CD4-positive, alpha-beta T cell (primary cell): ENCODE measurements at regions not wholly inside any gene's neighbourhood (a gene's known extent, or its start where the extent isn't known, plus 50 kb on each side); places are given as distances from the start of the nearest gene placed in this dataset.

Source experiments
- ATAC-seq: fragments of 200-7000 bp; cut with Tn5 transposase; one replicate; pipeline ENCODE4 v1.10.0; 2022; ENCODE audit warnings: mild to moderate bottlenecking; ENCODE audit not compliant: poor library complexity
- CTCF ChIA-PET: fragments of 350-600 bp; sonication (Branson Sonifier 250); formaldehyde crosslinking; loops from one replicate; lab custom pipeline; 2021; ENCODE audit warnings: antibody characterized with exemption, inconsistent platforms; lab: Charles Lee
- POLR2A ChIA-PET: fragments of 350-600 bp; sonication (Branson Sonifier 250); formaldehyde crosslinking; loops from one replicate; lab custom pipeline; 2021; ENCODE audit warnings: antibody characterized with exemption, inconsistent platforms; lab: Charles Lee
- DNase-seq, 14 experiments: peaks; one replicate each; pipeline ENCODE4 v3.0.0-alpha.2; 2013 to 2020; ENCODE audit warnings: mixed read lengths in 2 of 14
- H3K27ac ChIP-seq, 2 donors: one replicate each; pipeline versions ENCODE4 v1.5.1 to v1.7.0; 2013; ENCODE audit warnings: low read length in 2 of 2, low read depth in 1 of 2, mild to moderate bottlenecking in 1 of 2
- H3K27me3 ChIP-seq, 2 experiments: 1 replicate in 1 of 2; 2 replicates in 1 of 2; pipeline versions ENCODE4 v1.6.1 to v1.7.0; 2013; ENCODE audit warnings: low read length in 2 of 2, control low read depth in 1 of 2, mild to moderate bottlenecking in 1 of 2, moderate library complexity in 1 of 2; ENCODE audit not compliant: insufficient read depth in 2 of 2, control insufficient read depth in 1 of 2
- H3K36me3 ChIP-seq: one replicate; pipeline ENCODE4 v1.6.1; 2013; ENCODE audit warnings: low read length, control low read depth; ENCODE audit not compliant: insufficient read depth
- H3K4me1 ChIP-seq: one replicate; pipeline ENCODE4 v1.6.1; 2013; ENCODE audit warnings: low read length, control low read depth; ENCODE audit not compliant: insufficient read depth
- H3K4me3 ChIP-seq: one replicate; pipeline ENCODE4 v1.5.1; 2013; ENCODE audit warnings: mild to moderate bottlenecking, low read length, moderate library complexity
- H3K9me3 ChIP-seq, 2 experiments: 1 replicate in 1 of 2; 2 replicates in 1 of 2; pipeline versions ENCODE4 v1.6.1 to v1.7.0; 2013; ENCODE audit warnings: low read length in 2 of 2, mild to moderate bottlenecking in 2 of 2, control low read depth in 1 of 2, moderate library complexity in 1 of 2; ENCODE audit not compliant: control insufficient read depth in 1 of 2, insufficient read depth in 1 of 2
- H3K27ac Mint-ChIP-seq: one replicate; pipeline ENCODE4 v1.8.0; 2020; ENCODE audit warnings: mixed read lengths
- H3K27me3 Mint-ChIP-seq: one replicate; pipeline ENCODE4 v1.8.0; 2021; ENCODE audit warnings: mixed read lengths
- H3K36me3 Mint-ChIP-seq: one replicate; pipeline ENCODE4 v1.8.0; 2021; ENCODE audit warnings: low read depth, mixed read lengths
- H3K4me1 Mint-ChIP-seq: one replicate; pipeline ENCODE4 v1.8.0; 2021; ENCODE audit warnings: low read depth, mixed read lengths
- H3K4me3 Mint-ChIP-seq: one replicate; pipeline ENCODE4 v1.8.0; 2020; ENCODE audit warnings: mild to moderate bottlenecking, mixed read lengths
- H3K9me3 Mint-ChIP-seq: one replicate; pipeline ENCODE4 v1.8.0; 2020; ENCODE audit warnings: mixed read lengths
- CTCF ChIP-seq: fragments of 200-600 bp; IDR thresholded peaks from one replicate; pipeline ENCODE4 v1.8.0; 2022; ENCODE audit warnings: antibody characterized with exemption, mild to moderate bottlenecking
- intact Hi-C, 2 experiments: fragments of 100-400 bp; cut with DNase I in 1 of 2; cut with micrococcal nuclease in 1 of 2; formaldehyde crosslinking; loops; one replicate each; pipeline versions ENCODE4 v1.15.1 to v1.9.0; 2023 to 2025; cut with DNase I, micrococcal nuclease

- Mint-ChIP-seq H3K36me3 (no peaks in the 10 kb centered on the region), H3K4me1 (no peaks in the 10 kb centered on the region), H3K27me3 (peaks cover 13% of the 10 kb centered on the region), H3K9me3 (no peaks in the 10 kb centered on the region), H3K27ac (no peak overlapping the region), H3K4me3 (no peak overlapping the region)
- H3K27ac ChIP-seq = no peak overlapping the region
- H3K4me1 ChIP-seq = no peaks in the 10 kb centered on the region
- H3K9me3 ChIP-seq = no peaks in the 10 kb centered on the region
- POLR2A ChIA-PET = no interaction called here
- intact Hi-C loops = no loop called here
- DNase-seq (no peak), ATAC-seq (no peak)
- CTCF ChIA-PET = no interaction called here
- H3K4me3 ChIP-seq = no peak overlapping the region
- peaks cover 0 to 3% of the 10 kb centered on the region in 2 experiments for H3K27me3 ChIP-seq
- no peaks in the 10 kb centered on the region for H3K36me3 ChIP-seq
- no peak for TF ChIP-seq CTCF
Measured at GRCh38 chr3:70606018-70606417, 293.6 kb upstream of the MDFIC2 start.

GRCh38 chr3:70603103-70603502 lies 290.7 kb upstream of the MDFIC2 start:
- Mint-ChIP-seq H3K9me3 (no peaks in the 10 kb centered on the region), H3K27ac (no peak overlapping the region), H3K27me3 (peaks cover 19% of the 10 kb centered on the region), H3K36me3 (no peaks in the 10 kb centered on the region), H3K4me3 (no peak overlapping the region), H3K4me1 (no peaks in the 10 kb centered on the region)
- CTCF ChIA-PET = no interaction called here
- no peak for TF ChIP-seq CTCF
- no peaks in the 10 kb centered on the region for H3K36me3 ChIP-seq
- POLR2A ChIA-PET = no interaction called here
- no peak for DNase-seq
- H3K9me3 ChIP-seq = no peaks in the 10 kb centered on the region
- peaks cover 0 to 7% of the 10 kb centered on the region in 2 experiments for H3K27me3 ChIP-seq
- intact Hi-C loops = no loop called here
- no peak overlapping the region for H3K27ac ChIP-seq
- no peak overlapping the region for H3K4me3 ChIP-seq
- no peaks in the 10 kb centered on the region for H3K4me1 ChIP-seq
- no peak for ATAC-seq

GRCh38 chr3:70597312-70597711 lies 284.9 kb upstream of the MDFIC2 start:
- no peaks in the 10 kb centered on the region for H3K36me3 Mint-ChIP-seq
- intact Hi-C loops = no loop called here
- Histone ChIP-seq H3K4me1 (no peaks in the 10 kb centered on the region), H3K36me3 (no peaks in the 10 kb centered on the region), H3K27ac (no peak overlapping the region), H3K4me3 (no peak overlapping the region), H3K27me3 (peaks cover 0 to 11% of the 10 kb centered on the region in 2 experiments), H3K9me3 (no peaks in the 10 kb centered on the region)
- CTCF ChIA-PET = no interaction called here
- no peaks in the 10 kb centered on the region for H3K9me3 Mint-ChIP-seq
- no peak overlapping the region for H3K4me3 Mint-ChIP-seq
- DNase-seq (no peak), ATAC-seq (no peak)
- TF ChIP-seq CTCF = no peak
- POLR2A ChIA-PET = no interaction called here
- H3K4me1 Mint-ChIP-seq = no peaks in the 10 kb centered on the region
- H3K27me3 Mint-ChIP-seq = peaks cover 18% of the 10 kb centered on the region
- no peak overlapping the region for H3K27ac Mint-ChIP-seq
